ENCODE measurements at regions not wholly inside any gene's neighbourhood (a gene's known extent, or its start where the extent isn't known, plus 50 kb on each side); places are given as distances from the start of the nearest gene placed in this dataset.

DNA sequence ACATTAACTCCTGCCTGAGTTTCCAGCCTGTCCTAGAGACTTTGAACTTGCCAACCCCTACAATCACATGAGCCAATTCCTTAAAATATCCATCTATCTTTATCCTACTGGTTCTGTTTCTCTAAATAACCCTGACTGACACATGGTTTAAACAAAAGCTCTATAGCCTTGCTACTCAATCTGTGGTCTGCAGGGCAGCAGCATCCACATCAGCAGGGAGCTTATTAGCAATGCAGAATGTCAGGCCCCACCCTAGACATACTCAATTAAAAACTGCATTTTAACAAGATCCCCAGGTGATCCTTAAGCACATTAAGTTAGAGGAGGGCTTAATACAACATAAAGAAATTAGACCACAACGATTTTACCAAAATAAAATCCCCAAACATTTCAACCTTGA lies 108.3 kb upstream of the CPSF6 start:
- Histone ChIP-seq H3K27me3 (ENCODE audit: low read depth, low read length) (no peaks in the 10 kb centered on the region), H2AFZ (ENCODE audit: low read depth, low read length) (no peak overlapping the region), H4K20me1 (ENCODE audit: insufficient read depth, low read length) (no peaks in the 10 kb centered on the region), H3K9me3 (ENCODE audit: insufficient read depth, low read length) (no peaks in the 10 kb centered on the region), H3K36me3 (replicated peaks; ENCODE audit: low read depth, low read length) (no peaks in the 10 kb centered on the region), H3K9ac (ENCODE audit: low read length) (no peak overlapping the region), H3K4me2 (ENCODE audit: low read length) (no peak overlapping the region), H3K79me2 (ENCODE audit: low read length) (no peaks in the 10 kb centered on the region), H3K4me1 (ENCODE audit: low read length) (no peaks in the 10 kb centered on the region), H3K27ac (ENCODE audit: low read length) (no peak overlapping the region), H3K4me3 (ENCODE audit: low read length) (no peak overlapping the region)
- TF ChIP-seq, protein P1, sequence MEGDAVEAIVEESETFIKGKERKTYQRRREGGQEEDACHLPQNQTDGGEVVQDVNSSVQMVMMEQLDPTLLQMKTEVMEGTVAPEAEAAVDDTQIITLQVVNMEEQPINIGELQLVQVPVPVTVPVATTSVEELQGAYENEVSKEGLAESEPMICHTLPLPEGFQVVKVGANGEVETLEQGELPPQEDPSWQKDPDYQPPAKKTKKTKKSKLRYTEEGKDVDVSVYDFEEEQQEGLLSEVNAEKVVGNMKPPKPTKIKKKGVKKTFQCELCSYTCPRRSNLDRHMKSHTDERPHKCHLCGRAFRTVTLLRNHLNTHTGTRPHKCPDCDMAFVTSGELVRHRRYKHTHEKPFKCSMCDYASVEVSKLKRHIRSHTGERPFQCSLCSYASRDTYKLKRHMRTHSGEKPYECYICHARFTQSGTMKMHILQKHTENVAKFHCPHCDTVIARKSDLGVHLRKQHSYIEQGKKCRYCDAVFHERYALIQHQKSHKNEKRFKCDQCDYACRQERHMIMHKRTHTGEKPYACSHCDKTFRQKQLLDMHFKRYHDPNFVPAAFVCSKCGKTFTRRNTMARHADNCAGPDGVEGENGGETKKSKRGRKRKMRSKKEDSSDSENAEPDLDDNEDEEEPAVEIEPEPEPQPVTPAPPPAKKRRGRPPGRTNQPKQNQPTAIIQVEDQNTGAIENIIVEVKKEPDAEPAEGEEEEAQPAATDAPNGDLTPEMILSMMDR (IDR thresholded peaks at IDR 0.05; ENCODE audit: low read depth, low read length), result no peak
- TF ChIP-seq EZH2phosphoT487 (IDR thresholded peaks at IDR 0.05; ENCODE audit: low read depth), result no peak

- Histone ChIP-seq H3K9me3 (ENCODE audit: insufficient read depth, low read length) (peaks cover 8% of the 10 kb centered on the region; the same call in 1 of the 2 replicates), H3K36me3 (replicated peaks; ENCODE audit: low read depth, low read length) (no peaks in the 10 kb centered on the region), H3K4me1 (ENCODE audit: low read length) (no peaks in the 10 kb centered on the region), H3K79me2 (ENCODE audit: low read length) (no peaks in the 10 kb centered on the region), H2AFZ (ENCODE audit: low read depth, low read length) (no peak overlapping the region), H3K27ac (ENCODE audit: low read length) (no peak overlapping the region), H3K4me3 (ENCODE audit: low read length) (no peak overlapping the region), H4K20me1 (ENCODE audit: insufficient read depth, low read length) (no peaks in the 10 kb centered on the region), H3K9ac (ENCODE audit: low read length) (no peak overlapping the region), H3K4me2 (ENCODE audit: low read length) (no peak overlapping the region), H3K27me3 (ENCODE audit: low read depth, low read length) (no peaks in the 10 kb centered on the region)
- TF ChIP-seq EZH2phosphoT487 (IDR thresholded peaks at IDR 0.05; ENCODE audit: low read depth), result no peak
- TF ChIP-seq, protein P1 (IDR thresholded peaks at IDR 0.05; ENCODE audit: low read depth, low read length), result no peak
Measured at GRCh38 chr12:69136931-69137613, 102.3 kb upstream of the CPSF6 start.

DNA sequence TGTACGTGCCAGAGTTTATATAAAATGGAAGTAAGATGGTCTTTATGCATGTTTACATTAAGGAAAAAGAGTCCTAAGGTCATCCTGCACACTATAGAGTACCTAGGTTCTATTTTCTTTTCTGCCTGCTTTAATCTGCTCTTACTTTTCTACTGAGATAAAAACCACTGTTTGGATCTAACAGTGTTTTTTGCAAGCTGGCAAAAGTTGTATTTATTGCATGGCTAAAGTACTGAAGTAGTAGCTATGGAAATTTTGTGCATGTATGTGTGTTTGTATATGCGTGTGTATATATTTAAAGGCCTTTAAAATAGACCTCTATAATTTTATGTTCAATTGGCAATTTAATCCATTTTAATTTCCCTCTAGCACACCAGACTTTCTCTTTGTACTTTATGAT lies 98.3 kb upstream of the CPSF6 start:
- Histone ChIP-seq H3K4me1 (ENCODE audit: low read length) (no peaks in the 10 kb centered on the region), H2AFZ (ENCODE audit: low read depth, low read length) (no peak overlapping the region), H3K27me3 (ENCODE audit: low read depth, low read length) (no peaks in the 10 kb centered on the region), H3K9me3 (ENCODE audit: insufficient read depth, low read length) (peaks cover 8% of the 10 kb centered on the region; the same call in 1 of the 2 replicates), H4K20me1 (ENCODE audit: insufficient read depth, low read length) (no peaks in the 10 kb centered on the region), H3K79me2 (ENCODE audit: low read length) (no peaks in the 10 kb centered on the region), H3K4me3 (ENCODE audit: low read length) (no peak overlapping the region), H3K4me2 (ENCODE audit: low read length) (no peak overlapping the region), H3K9ac (ENCODE audit: low read length) (no peak overlapping the region), H3K27ac (ENCODE audit: low read length) (no peak overlapping the region), H3K36me3 (replicated peaks; ENCODE audit: low read depth, low read length) (no peaks in the 10 kb centered on the region)
- no peak for TF ChIP-seq EZH2phosphoT487 (IDR thresholded peaks at IDR 0.05; ENCODE audit: low read depth)
- TF ChIP-seq, protein P1 (IDR thresholded peaks at IDR 0.05; ENCODE audit: low read depth, low read length), result no peak

GRCh38 chr12:69149270-69149669 lies 90.1 kb upstream of the CPSF6 start:
- H4K20me1 ChIP-seq (ENCODE audit: insufficient read depth, low read length), result no peaks in the 10 kb centered on the region
- H3K4me2 ChIP-seq (ENCODE audit: low read length), result no peak overlapping the region
- no peak overlapping the region for H3K4me3 ChIP-seq (ENCODE audit: low read length)
- H3K27ac ChIP-seq (ENCODE audit: low read length), result no peak overlapping the region
- no peaks in the 10 kb centered on the region for H3K79me2 ChIP-seq (ENCODE audit: low read length)
- no peak overlapping the region for H2AFZ ChIP-seq (ENCODE audit: low read depth, low read length)
- H3K9ac ChIP-seq (ENCODE audit: low read length), result no peak overlapping the region
- H3K27me3 ChIP-seq (ENCODE audit: low read depth, low read length), result no peaks in the 10 kb centered on the region
- TF ChIP-seq, protein P1 (IDR thresholded peaks at IDR 0.05; ENCODE audit: low read depth, low read length), result no peak
- no peak for TF ChIP-seq EZH2phosphoT487 (IDR thresholded peaks at IDR 0.05; ENCODE audit: low read depth)
- H3K36me3 ChIP-seq (replicated peaks; ENCODE audit: low read depth, low read length), result no peaks in the 10 kb centered on the region
- no peaks in the 10 kb centered on the region for H3K9me3 ChIP-seq (ENCODE audit: insufficient read depth, low read length)
- peaks cover 1% of the 10 kb centered on the region; the same call in 1 of the 2 replicates for H3K4me1 ChIP-seq (ENCODE audit: low read length)

Data from OCI-LY3 (cell line).